ENCODE measurements at regions not wholly inside any gene's neighbourhood (a gene's known extent, or its start where the extent isn't known, plus 50 kb on each side); places are given as distances from the start of the nearest gene placed in this dataset.
"Not testable (repeated sequence)": the region's sequence is repeated elsewhere in the genome, so short reads cannot be mapped to it uniquely, and the experiment has no call there.

- DNase-seq = no peak
Observed at GRCh38 chr20:53658322-53658721, 64.7 kb upstream of the ZNF217 start.

GRCh38 chr20:53657732-53658131, 64.1 kb upstream of the ZNF217 start:
- no peak for DNase-seq

- DNase-seq = no peak
Observed at GRCh38 chr20:53657279-53657678, 63.6 kb upstream of the ZNF217 start.

GRCh38 chr20:53656293-53657202, 62.9 kb upstream of the ZNF217 start:
- no peak for DNase-seq

- no peak for DNase-seq
Observed at GRCh38 chr20:53655625-53656292, 62.1 kb upstream of the ZNF217 start.

- no peak for DNase-seq
Observed at GRCh38 chr20:53654932-53655624, 61.4 kb upstream of the ZNF217 start.

- DNase-seq = not testable (repeated sequence)
Observed at GRCh38 chr20:53654521-53654920, 60.9 kb upstream of the ZNF217 start.

GRCh38 chr20:53652859-53653517, 59.3 kb upstream of the ZNF217 start:
- no peak for DNase-seq

GRCh38 chr20:53652090-53652858, 58.6 kb upstream of the ZNF217 start:
- no peak for DNase-seq

- DNase-seq = not testable (repeated sequence)
Observed at GRCh38 chr20:53649493-53649892, 55.9 kb upstream of the ZNF217 start.

- DNase-seq = no peak
Observed at GRCh38 chr20:53647286-53647821, 53.7 kb upstream of the ZNF217 start.

GRCh38 chr20:53646550-53646949, 52.9 kb upstream of the ZNF217 start:
- no peak for DNase-seq

- DNase-seq = no peak
Observed at GRCh38 chr20:53645582-53645897, 51.9 kb upstream of the ZNF217 start.

GRCh38 chr20:53644108-53644507, 50.5 kb upstream of the ZNF217 start:
- DNase-seq = not testable (repeated sequence)
